ENCODE measurements at regions not wholly inside any gene's neighbourhood (a gene's known extent, or its start where the extent isn't known, plus 50 kb on each side); places are given as distances from the start of the nearest gene placed in this dataset.
"Not testable (repeated sequence)": the region's sequence is repeated elsewhere in the genome, so short reads cannot be mapped to it uniquely, and the experiment has no call there.

GRCh38 chr10:121378251-121378801, 219.9 kb downstream of the FGFR2 start:
- DNase-seq (ENCODE audit: low read depth), result no peak
- no peak for TF ChIP-seq CTCF (IDR thresholded peaks at IDR 0.05; ENCODE audit: low read depth, low read length, missing control alignments)
- no peak overlapping the region for H3K4me3 ChIP-seq (ENCODE audit: low read depth, low read length)

GRCh38 chr10:121379013-121379412, 219.2 kb downstream of the FGFR2 start:
- TF ChIP-seq CTCF (IDR thresholded peaks at IDR 0.05; ENCODE audit: low read depth, low read length, missing control alignments), result no peak
- DNase-seq (ENCODE audit: low read depth), result no peak
- H3K4me3 ChIP-seq (ENCODE audit: low read depth, low read length), result no peak overlapping the region

GRCh38 chr10:121380211-121380610, 218.0 kb downstream of the FGFR2 start:
- no peak overlapping the region for H3K4me3 ChIP-seq (ENCODE audit: low read depth, low read length)
- no peak for DNase-seq (ENCODE audit: low read depth)
- no peak for TF ChIP-seq CTCF (IDR thresholded peaks at IDR 0.05; ENCODE audit: low read depth, low read length, missing control alignments)

GRCh38 chr10:121382029-121382520, 216.2 kb downstream of the FGFR2 start:
- not testable (repeated sequence) for H3K4me3 ChIP-seq (ENCODE audit: low read depth, low read length); DNase-seq (ENCODE audit: low read depth)

GRCh38 chr10:121385136-121385535, 213.1 kb downstream of the FGFR2 start:
- DNase-seq (ENCODE audit: low read depth), result no peak
- no peak for TF ChIP-seq CTCF (IDR thresholded peaks at IDR 0.05; ENCODE audit: low read depth, low read length, missing control alignments)
- no peak overlapping the region for H3K4me3 ChIP-seq (ENCODE audit: low read depth, low read length)

GRCh38 chr10:121392657-121393056, 205.6 kb downstream of the FGFR2 start:
- no peak for DNase-seq (ENCODE audit: low read depth)
- TF ChIP-seq CTCF (IDR thresholded peaks at IDR 0.05; ENCODE audit: low read depth, low read length, missing control alignments), result no peak
- H3K4me3 ChIP-seq (ENCODE audit: low read depth, low read length), result no peak overlapping the region

- H3K4me3 ChIP-seq (ENCODE audit: low read depth, low read length), result no peak overlapping the region
- no peak for DNase-seq (ENCODE audit: low read depth)
- no peak for TF ChIP-seq CTCF (IDR thresholded peaks at IDR 0.05; ENCODE audit: low read depth, low read length, missing control alignments)
These were observed 204.7 kb downstream of the FGFR2 start for GRCh38 chr10:121393522-121393921.

GRCh38 chr10:121400507-121400906, 197.7 kb downstream of the FGFR2 start:
- not testable (repeated sequence) for H3K4me3 ChIP-seq (ENCODE audit: low read depth, low read length); DNase-seq (ENCODE audit: low read depth)
